ENCODE measurements at regions not wholly inside any gene's neighbourhood (a gene's known extent, or its start where the extent isn't known, plus 50 kb on each side); places are given as distances from the start of the nearest gene placed in this dataset.

GRCh38 chr7:53520841-53521240 is 485.4 kb downstream of the POM121L12 start:
- DNase-seq (ENCODE audit: low spot score), result no peak

GRCh38 chr7:53521638-53522184 is 486.3 kb downstream of the POM121L12 start:
- no peak for DNase-seq (ENCODE audit: low spot score)

- no peak for DNase-seq (ENCODE audit: low spot score)
Observed at GRCh38 chr7:53539558-53539957, 504.1 kb downstream of the POM121L12 start.

- DNase-seq (ENCODE audit: low spot score), result no peak
Observed at GRCh38 chr7:53541475-53541874, 506.0 kb downstream of the POM121L12 start.

GRCh38 chr7:53542157-53542556 is 506.7 kb downstream of the POM121L12 start:
- no peak for DNase-seq (ENCODE audit: low spot score)

Measured in D341Med (cell line).